ENCODE measurements at regions not wholly inside any gene's neighbourhood (a gene's known extent, or its start where the extent isn't known, plus 50 kb on each side); places are given as distances from the start of the nearest gene placed in this dataset.

DNA sequence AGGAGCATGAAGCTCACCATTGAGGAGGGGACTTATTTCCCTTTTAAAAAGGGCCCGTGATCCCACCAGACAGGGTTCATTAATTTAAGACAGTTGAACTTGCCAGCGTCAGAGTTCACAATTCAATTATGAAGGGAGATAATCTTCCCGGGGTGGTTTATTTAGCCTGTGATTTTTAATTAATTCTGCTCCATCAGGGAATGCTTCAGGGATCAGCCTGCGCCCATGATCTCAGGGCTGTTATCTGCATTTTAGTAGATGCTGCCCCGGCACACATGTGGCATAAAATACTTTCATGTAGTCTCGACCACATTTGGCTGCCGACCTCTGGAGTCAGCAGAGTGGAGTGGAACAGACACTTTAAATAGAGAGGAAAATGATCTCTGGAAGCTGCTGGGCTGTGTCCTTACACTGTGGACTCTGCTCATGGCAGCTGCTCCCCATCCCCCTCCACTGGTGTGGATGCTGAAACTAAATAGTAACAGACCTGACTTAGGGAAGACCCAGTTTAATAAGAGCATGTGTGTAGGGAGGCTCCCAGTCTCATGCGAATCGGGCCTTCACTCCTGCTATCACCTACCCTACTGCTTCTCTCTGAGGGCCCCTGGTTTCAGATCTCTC, 256.9 kb downstream of the TEX29 start:
- Histone ChIP-seq H3K4me1 (no peaks in the 10 kb centered on the region), H3K36me3 (no peaks in the 10 kb centered on the region), H3K4me3 (no peak overlapping the region), H3K27me3 (peaks cover 0 to 23% (median 0%) of the 10 kb centered on the region in 3 donors), H3K9me3 (peaks cover 0 to 14% (median 6%) of the 10 kb centered on the region in 4 donors), H3K27ac (no peak overlapping the region)
- no peak for DNase-seq
- 82 to 83% methylated on average over 9 of the region's 9 CpGs for WGBS, 2 donors
- intact Hi-C loops (cut with DNase I), result no loop called here
- no peak for TF ChIP-seq EP300 (IDR thresholded peaks at IDR 0.05)
- no peak for TF ChIP-seq POLR2A (IDR thresholded peaks at IDR 0.05)
- TF ChIP-seq, protein P1, sequence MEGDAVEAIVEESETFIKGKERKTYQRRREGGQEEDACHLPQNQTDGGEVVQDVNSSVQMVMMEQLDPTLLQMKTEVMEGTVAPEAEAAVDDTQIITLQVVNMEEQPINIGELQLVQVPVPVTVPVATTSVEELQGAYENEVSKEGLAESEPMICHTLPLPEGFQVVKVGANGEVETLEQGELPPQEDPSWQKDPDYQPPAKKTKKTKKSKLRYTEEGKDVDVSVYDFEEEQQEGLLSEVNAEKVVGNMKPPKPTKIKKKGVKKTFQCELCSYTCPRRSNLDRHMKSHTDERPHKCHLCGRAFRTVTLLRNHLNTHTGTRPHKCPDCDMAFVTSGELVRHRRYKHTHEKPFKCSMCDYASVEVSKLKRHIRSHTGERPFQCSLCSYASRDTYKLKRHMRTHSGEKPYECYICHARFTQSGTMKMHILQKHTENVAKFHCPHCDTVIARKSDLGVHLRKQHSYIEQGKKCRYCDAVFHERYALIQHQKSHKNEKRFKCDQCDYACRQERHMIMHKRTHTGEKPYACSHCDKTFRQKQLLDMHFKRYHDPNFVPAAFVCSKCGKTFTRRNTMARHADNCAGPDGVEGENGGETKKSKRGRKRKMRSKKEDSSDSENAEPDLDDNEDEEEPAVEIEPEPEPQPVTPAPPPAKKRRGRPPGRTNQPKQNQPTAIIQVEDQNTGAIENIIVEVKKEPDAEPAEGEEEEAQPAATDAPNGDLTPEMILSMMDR (IDR thresholded peaks at IDR 0.05), result no peak
- TF ChIP-seq POLR2AphosphoS5 (IDR thresholded peaks at IDR 0.05), result no peak

DNA sequence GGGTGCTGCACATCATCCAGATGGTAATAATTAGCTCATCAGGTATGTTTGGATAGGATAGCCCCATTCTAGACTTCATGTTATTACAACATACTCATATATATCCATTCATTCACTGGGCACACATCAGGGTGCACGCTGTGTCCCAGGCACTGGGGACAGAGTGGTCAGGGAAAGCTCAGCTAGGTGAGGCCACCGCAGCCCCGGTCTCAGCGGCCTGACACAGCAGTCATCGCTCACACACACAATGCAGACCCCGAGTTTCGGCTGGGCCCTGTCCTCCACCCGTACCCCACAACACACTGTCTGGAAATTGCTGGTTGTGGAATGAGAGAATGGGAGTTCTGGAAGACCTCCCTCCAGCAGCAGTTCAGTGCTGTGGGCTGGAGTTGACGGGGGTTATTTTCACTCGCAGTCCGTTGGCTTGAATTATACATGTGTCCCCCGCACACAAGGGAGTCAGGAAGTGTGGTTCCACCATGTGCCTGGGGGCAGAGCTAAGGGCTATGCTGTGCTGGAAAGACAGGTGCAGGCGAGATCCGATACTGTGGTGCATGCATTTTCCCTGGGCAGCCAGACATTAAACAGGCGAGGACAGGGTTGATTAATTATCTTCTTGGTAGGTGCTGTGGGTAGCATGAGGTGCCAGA, 257.6 kb downstream of the TEX29 start:
- no peaks in the 10 kb centered on the region for H3K36me3 ChIP-seq
- intact Hi-C loops (cut with DNase I), result no loop called here

DNA sequence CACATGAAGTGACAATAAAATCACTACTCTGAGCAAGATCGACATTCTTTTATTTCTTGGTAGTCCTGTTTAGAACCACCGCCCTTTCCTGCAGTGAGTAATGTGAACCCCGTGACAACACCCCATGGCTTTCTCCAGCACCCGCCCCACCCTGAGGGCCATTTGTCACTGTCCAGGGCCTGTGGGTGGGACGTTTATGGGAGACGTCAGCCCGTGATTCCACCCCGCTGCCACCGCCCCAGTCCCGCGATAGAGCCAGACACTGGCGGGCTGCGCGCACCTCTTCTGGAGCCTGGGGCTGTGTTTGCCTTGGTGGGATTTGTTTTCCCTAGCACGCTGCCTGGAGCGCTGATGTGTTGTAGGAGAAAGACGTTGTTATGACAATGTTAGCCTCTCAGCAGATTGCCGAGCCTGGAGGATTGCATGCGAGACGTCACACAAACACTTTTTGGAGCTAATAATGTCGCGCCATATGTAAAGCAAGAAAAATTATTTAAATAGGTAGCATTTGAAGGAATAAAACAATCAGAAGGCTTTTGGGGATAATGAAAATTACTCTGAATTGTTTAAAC, 263.7 kb downstream of the TEX29 start:
- 41 to 76% methylated on average over 22 of the region's 22 CpGs for WGBS, 2 donors
- Histone ChIP-seq H3K4me1 (no peaks in the 10 kb centered on the region), H3K9me3 (peaks cover 0 to 6% (median 2%) of the 10 kb centered on the region in 4 donors), H3K27me3 (no peaks in the 10 kb centered on the region), H3K4me3 (no peak overlapping the region), H3K27ac (no peak overlapping the region), H3K36me3 (no peaks in the 10 kb centered on the region)
- intact Hi-C loops (cut with DNase I), result no loop called here
- DNase-seq, result peak; percentile 54
- TF ChIP-seq POLR2A (IDR thresholded peaks at IDR 0.05) (no peak), EP300 (IDR thresholded peaks at IDR 0.05) (no peak), POLR2AphosphoS5 (IDR thresholded peaks at IDR 0.05) (no peak)
- TF ChIP-seq, protein P1 (IDR thresholded peaks at IDR 0.05), result no peak

More for the DNA sequence above, 257.6 kb downstream of the TEX29 start:
- peak; percentile 49 for DNase-seq
- 91 to 93% methylated on average over 15 of the region's 15 CpGs for WGBS, 2 donors
- Histone ChIP-seq H3K27ac (no peak overlapping the region), H3K4me3 (no peak overlapping the region), H3K9me3 (peaks cover 0 to 14% (median 6%) of the 10 kb centered on the region in 4 donors), H3K4me1 (no peaks in the 10 kb centered on the region), H3K27me3 (peaks cover 0 to 15% (median 0%) of the 10 kb centered on the region in 3 donors)
- TF ChIP-seq, protein P1 (IDR thresholded peaks at IDR 0.05), result no peak
- TF ChIP-seq POLR2AphosphoS5 (IDR thresholded peaks at IDR 0.05) (no peak), EP300 (IDR thresholded peaks at IDR 0.05) (no peak), POLR2A (IDR thresholded peaks at IDR 0.05) (no peak)

DNA sequence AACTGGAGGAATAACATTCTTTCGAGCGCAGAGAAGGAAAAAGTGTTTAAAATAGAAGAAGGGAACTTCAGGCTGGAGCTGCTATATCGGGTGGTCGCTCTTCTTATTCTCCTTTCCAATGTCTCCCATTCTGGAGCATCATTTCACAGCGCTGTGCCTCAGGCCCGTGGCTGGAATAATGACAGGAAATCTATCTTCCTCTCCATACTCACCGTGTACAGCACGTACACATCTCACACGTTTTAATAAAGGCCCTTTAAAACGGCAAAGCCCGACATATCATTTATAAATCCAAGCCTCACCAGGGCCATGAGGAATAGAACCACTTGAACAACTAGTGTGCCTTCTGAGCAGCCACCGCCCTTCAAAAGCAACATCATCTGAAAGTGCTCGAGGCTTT, 264.4 kb downstream of the TEX29 start:
- no peak for DNase-seq
- H3K27me3 ChIP-seq, result no peaks in the 10 kb centered on the region
- TF ChIP-seq EP300 (IDR thresholded peaks at IDR 0.05), result no peak
- TF ChIP-seq, protein P1 (IDR thresholded peaks at IDR 0.05), result no peak
- no peak for TF ChIP-seq POLR2AphosphoS5 (IDR thresholded peaks at IDR 0.05)
- TF ChIP-seq POLR2A (IDR thresholded peaks at IDR 0.05), result no peak
- H3K9me3 ChIP-seq, result peaks cover 0 to 3% (median under 1%) of the 10 kb centered on the region in 4 donors
- H3K27ac ChIP-seq, result no peak overlapping the region
- no peaks in the 10 kb centered on the region for H3K36me3 ChIP-seq
- intact Hi-C loops (cut with DNase I), result no loop called here
- H3K4me3 ChIP-seq, result no peak overlapping the region
- WGBS, 2 donors, result 83 to 86% methylated on average over 13 of the region's 13 CpGs
- H3K4me1 ChIP-seq, result no peaks in the 10 kb centered on the region

All from sigmoid colon (tissue), 6 donors.